Tibial nerve (tissue), 4 donors: ENCODE measurements at regions not wholly inside any gene's neighbourhood (a gene's known extent, or its start where the extent isn't known, plus 50 kb on each side); places are given as distances from the start of the nearest gene placed in this dataset.

ENCODE experiments used
- EP300 ChIP-seq, 2 donors: sonication (generic); formaldehyde crosslinking; IDR thresholded peaks; one replicate each; pipeline ENCODE4 v1.6.1; 2017; ENCODE audit warnings: antibody characterized with exemption in 2 of 2, mild to moderate bottlenecking in 1 of 2
- TF ChIP-seq, protein P1 (sequence below), 5 experiments: fragments of 200-600 bp in 3 of 5; fragments of 450-650 bp in 2 of 5; sonication (generic) in 3 of 5; IDR thresholded peaks; one replicate each; pipeline ENCODE4 v1.5.1; 2016 to 2019; ENCODE audit warnings: antibody characterized with exemption in 5 of 5, mild to moderate bottlenecking in 3 of 5, moderate library complexity in 2 of 5

DNA sequence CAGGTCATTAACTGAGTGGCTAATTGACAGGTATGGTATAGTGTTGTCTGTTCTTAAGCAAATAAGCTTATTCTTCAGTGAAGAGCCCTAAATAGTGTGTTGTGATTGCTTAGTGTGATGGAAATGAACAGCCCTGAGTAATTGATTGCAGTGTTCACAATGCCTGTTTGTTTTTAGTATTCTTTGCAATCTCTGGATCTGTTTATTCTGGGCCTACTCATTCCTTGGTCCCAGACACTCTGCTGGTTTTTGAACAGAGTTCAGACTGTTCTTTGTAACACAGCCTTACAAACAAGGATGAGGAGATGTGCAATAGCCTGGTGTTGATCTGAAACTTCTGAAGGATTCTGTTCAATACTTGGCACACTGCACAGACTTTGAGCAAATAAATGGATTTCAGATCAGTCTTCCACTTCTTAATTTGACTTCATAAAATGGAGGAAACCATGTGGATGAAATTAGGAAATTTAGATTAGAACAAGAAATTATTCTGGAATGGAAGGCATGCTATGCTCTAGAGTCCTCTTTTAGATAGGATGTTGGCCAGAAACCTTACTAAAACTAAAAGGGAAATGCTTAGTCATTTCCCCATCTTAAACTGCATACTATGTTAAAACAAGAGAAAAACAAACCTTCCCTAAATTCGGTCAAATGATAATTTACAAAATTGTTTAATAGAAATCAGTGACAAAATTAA lies 444.2 kb upstream of the SEMA3D start:
- TF ChIP-seq, protein P1, sequence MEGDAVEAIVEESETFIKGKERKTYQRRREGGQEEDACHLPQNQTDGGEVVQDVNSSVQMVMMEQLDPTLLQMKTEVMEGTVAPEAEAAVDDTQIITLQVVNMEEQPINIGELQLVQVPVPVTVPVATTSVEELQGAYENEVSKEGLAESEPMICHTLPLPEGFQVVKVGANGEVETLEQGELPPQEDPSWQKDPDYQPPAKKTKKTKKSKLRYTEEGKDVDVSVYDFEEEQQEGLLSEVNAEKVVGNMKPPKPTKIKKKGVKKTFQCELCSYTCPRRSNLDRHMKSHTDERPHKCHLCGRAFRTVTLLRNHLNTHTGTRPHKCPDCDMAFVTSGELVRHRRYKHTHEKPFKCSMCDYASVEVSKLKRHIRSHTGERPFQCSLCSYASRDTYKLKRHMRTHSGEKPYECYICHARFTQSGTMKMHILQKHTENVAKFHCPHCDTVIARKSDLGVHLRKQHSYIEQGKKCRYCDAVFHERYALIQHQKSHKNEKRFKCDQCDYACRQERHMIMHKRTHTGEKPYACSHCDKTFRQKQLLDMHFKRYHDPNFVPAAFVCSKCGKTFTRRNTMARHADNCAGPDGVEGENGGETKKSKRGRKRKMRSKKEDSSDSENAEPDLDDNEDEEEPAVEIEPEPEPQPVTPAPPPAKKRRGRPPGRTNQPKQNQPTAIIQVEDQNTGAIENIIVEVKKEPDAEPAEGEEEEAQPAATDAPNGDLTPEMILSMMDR (IDR thresholded peaks at IDR 0.05) = no peak
- no peak for TF ChIP-seq EP300 (IDR thresholded peaks at IDR 0.05)
